ENCODE measurements at regions not wholly inside any gene's neighbourhood (a gene's known extent, or its start where the extent isn't known, plus 50 kb on each side); places are given as distances from the start of the nearest gene placed in this dataset.

GRCh38 chr6:170143401-170144150, 147.3 kb downstream of the DLL1 start:
- TF ChIP-seq CTCF (IDR thresholded peaks at IDR 0.05) = no peak
- no peak for TF ChIP-seq POLR2A (IDR thresholded peaks at IDR 0.05)
